HUES64 (cell line): ENCODE measurements at regions not wholly inside any gene's neighbourhood (a gene's known extent, or its start where the extent isn't known, plus 50 kb on each side); places are given as distances from the start of the nearest gene placed in this dataset.

ENCODE experiments used
- H3K27ac ChIP-seq: 2 replicates; pipeline ENCODE4 v1.7.0; 2013; ENCODE audit warnings: low read depth, low read length, inconsistent platforms
- H3K27me3 ChIP-seq: 2 replicates; pipeline ENCODE4 v1.6.1; 2013; ENCODE audit warnings: mild to moderate bottlenecking, low read length; ENCODE audit not compliant: insufficient read depth
- H3K36me3 ChIP-seq: 2 replicates; pipeline ENCODE4 v1.6.1; 2013; ENCODE audit warnings: mild to moderate bottlenecking, low read length; ENCODE audit not compliant: insufficient read depth
- H3K4me1 ChIP-seq: 2 replicates; pipeline ENCODE4 v1.6.1; 2013; ENCODE audit warnings: mild to moderate bottlenecking, low read length, moderate library complexity; ENCODE audit not compliant: insufficient read depth
- H3K4me3 ChIP-seq: 2 replicates; pipeline ENCODE4 v1.5.1; 2013; ENCODE audit warnings: mild to moderate bottlenecking, low read length, moderate library complexity
- H3K9ac ChIP-seq: 2 replicates; pipeline ENCODE4 v1.6.1; 2013; ENCODE audit warnings: mild to moderate bottlenecking, low read depth, low read length
- H3K9me3 ChIP-seq: 2 replicates; pipeline ENCODE4 v1.6.1; 2013; ENCODE audit warnings: low read depth, low read length; ENCODE audit not compliant: insufficient read depth
- WGBS: fragments of 150-250, 120-280 bp; methylation state at CpG from one replicate; pipeline ENCODE4 v1.1.7; 2013; ENCODE audit warnings: missing lambda C conversion rate; 5-methylcytosine and 5-hydroxymethylcytosine counted together

GRCh38 chr6:8574311-8574710 is 139.0 kb upstream of the SLC35B3 start:
- H3K27ac ChIP-seq, result no peak overlapping the region
- H3K4me1 ChIP-seq, result no peaks in the 10 kb centered on the region
- H3K9me3 ChIP-seq, result no peaks in the 10 kb centered on the region
- no peaks in the 10 kb centered on the region for H3K27me3 ChIP-seq
- H3K9ac ChIP-seq, result no peak overlapping the region
- no peaks in the 10 kb centered on the region for H3K36me3 ChIP-seq
- 100% methylated on average over 2 of the region's 2 CpGs for WGBS
- H3K4me3 ChIP-seq, result no peak overlapping the region

GRCh38 chr6:8570256-8570920 is 135.0 kb upstream of the SLC35B3 start:
- H3K36me3 ChIP-seq, result no peaks in the 10 kb centered on the region
- H3K27me3 ChIP-seq, result no peaks in the 10 kb centered on the region
- no peak overlapping the region for H3K4me3 ChIP-seq
- no peaks in the 10 kb centered on the region for H3K9me3 ChIP-seq
- no peaks in the 10 kb centered on the region for H3K4me1 ChIP-seq
- 91% methylated on average over 4 of the region's 6 CpGs for WGBS
- no peak overlapping the region for H3K27ac ChIP-seq
- H3K9ac ChIP-seq, result no peak overlapping the region

- Histone ChIP-seq H3K27ac (no peak overlapping the region), H3K36me3 (no peaks in the 10 kb centered on the region), H3K4me1 (0 out of 2 replicates have a peak, but pooled peaks cover 7% of the 10 kb centered on the region), H3K27me3 (no peaks in the 10 kb centered on the region), H3K4me3 (no peak overlapping the region), H3K9me3 (no peaks in the 10 kb centered on the region), H3K9ac (no peak overlapping the region)
- 83% methylated on average over 3 of the region's 3 CpGs for WGBS
These were observed 126.8 kb upstream of the SLC35B3 start for GRCh38 chr6:8562125-8562524.

- H3K27me3 ChIP-seq, result no peaks in the 10 kb centered on the region
- H3K4me3 ChIP-seq, result no peak overlapping the region
- H3K9ac ChIP-seq, result no peak overlapping the region
- no peaks in the 10 kb centered on the region for H3K9me3 ChIP-seq
- no peak overlapping the region for H3K27ac ChIP-seq
- no peaks in the 10 kb centered on the region for H3K36me3 ChIP-seq
- 86% methylated on average over 4 of the region's 4 CpGs for WGBS
- 0 out of 2 replicates have a peak, but pooled peaks cover 7% of the 10 kb centered on the region for H3K4me1 ChIP-seq
These were observed 123.6 kb upstream of the SLC35B3 start for GRCh38 chr6:8558953-8559352.

- Histone ChIP-seq H3K27ac (no peak overlapping the region), H3K9ac (no peak overlapping the region), H3K36me3 (no peaks in the 10 kb centered on the region), H3K27me3 (no peaks in the 10 kb centered on the region), H3K4me3 (no peak overlapping the region), H3K9me3 (no peaks in the 10 kb centered on the region), H3K4me1 (peaks cover 5% of the 10 kb centered on the region; the same call in 1 of the 2 replicates)
- 94% methylated on average over 1 of the region's 2 CpGs for WGBS
These were observed 121.8 kb upstream of the SLC35B3 start for GRCh38 chr6:8557014-8557748.

GRCh38 chr6:8556370-8557013 is 121.1 kb upstream of the SLC35B3 start:
- Histone ChIP-seq H3K27ac (no peak overlapping the region), H3K27me3 (no peaks in the 10 kb centered on the region), H3K9me3 (no peaks in the 10 kb centered on the region), H3K4me1 (peaks cover 3% of the 10 kb centered on the region; the same call in 1 of the 2 replicates), H3K36me3 (no peaks in the 10 kb centered on the region), H3K9ac (no peak overlapping the region), H3K4me3 (no peak overlapping the region)
- WGBS, result 100% methylated on average over 1 of the region's 1 CpG

- 80% methylated on average over 1 of the region's 2 CpGs for WGBS
- no peaks in the 10 kb centered on the region for H3K36me3 ChIP-seq
These were observed 116.6 kb upstream of the SLC35B3 start for GRCh38 chr6:8551993-8552392.

GRCh38 chr6:8551386-8551785 is 116.0 kb upstream of the SLC35B3 start:
- H3K9me3 ChIP-seq, result no peaks in the 10 kb centered on the region

More at GRCh38 chr6:8551993-8552392, 116.6 kb upstream of the SLC35B3 start:
- H3K9me3 ChIP-seq, result no peaks in the 10 kb centered on the region
- H3K27ac ChIP-seq, result no peak overlapping the region
- H3K27me3 ChIP-seq, result no peaks in the 10 kb centered on the region
- H3K4me3 ChIP-seq, result no peak overlapping the region
- no peak overlapping the region for H3K9ac ChIP-seq
- peaks cover 3% of the 10 kb centered on the region; the same call in 1 of the 2 replicates for H3K4me1 ChIP-seq

GRCh38 chr6:8549074-8549790 is 113.9 kb upstream of the SLC35B3 start:
- Histone ChIP-seq H3K4me1 (peaks cover 3% of the 10 kb centered on the region; the same call in 1 of the 2 replicates), H3K4me3 (no peak overlapping the region), H3K27ac (no peak overlapping the region), H3K9ac (no peak overlapping the region), H3K9me3 (no peaks in the 10 kb centered on the region), H3K36me3 (no peaks in the 10 kb centered on the region), H3K27me3 (no peaks in the 10 kb centered on the region)
- 79% methylated on average over 3 of the region's 6 CpGs for WGBS

More at GRCh38 chr6:8551386-8551785, 116.0 kb upstream of the SLC35B3 start:
- no peak overlapping the region for H3K27ac ChIP-seq
- H3K4me3 ChIP-seq, result no peak overlapping the region
- no peaks in the 10 kb centered on the region for H3K36me3 ChIP-seq
- peaks cover 3% of the 10 kb centered on the region; the same call in 1 of the 2 replicates for H3K4me1 ChIP-seq
- WGBS, result over 99% methylated on average over 2 of the region's 2 CpGs
- H3K9ac ChIP-seq, result no peak overlapping the region
- no peaks in the 10 kb centered on the region for H3K27me3 ChIP-seq

GRCh38 chr6:8546496-8546895 is 111.2 kb upstream of the SLC35B3 start:
- 80% methylated on average over 7 of the region's 7 CpGs for WGBS
- no peaks in the 10 kb centered on the region for H3K27me3 ChIP-seq
- H3K4me3 ChIP-seq, result no peak overlapping the region
- H3K9me3 ChIP-seq, result no peaks in the 10 kb centered on the region
- no peaks in the 10 kb centered on the region for H3K36me3 ChIP-seq
- no peak overlapping the region for H3K9ac ChIP-seq
- no peak overlapping the region for H3K27ac ChIP-seq
- no peaks in the 10 kb centered on the region for H3K4me1 ChIP-seq
